SW 1271 (cell line): ENCODE measurements at regions not wholly inside any gene's neighbourhood (a gene's known extent, or its start where the extent isn't known, plus 50 kb on each side); places are given as distances from the start of the nearest gene placed in this dataset.
"Not testable (repeated sequence)": the region's sequence is repeated elsewhere in the genome, so short reads cannot be mapped to it uniquely, and the experiment has no call there.

Source experiments
- DNase-seq, 2 experiments: peaks; one replicate each; lab custom pipeline; 2025; lab: John Stamatoyannopoulos, UW

GRCh38 chr5:57887851-57888621 lies 405.4 kb upstream of the ACTBL2 start:
- DNase-seq = peak; percentile 36 to 75

- DNase-seq = no peak
Observed at GRCh38 chr5:57884346-57885102, 401.9 kb upstream of the ACTBL2 start.

- DNase-seq = no peak
Observed at GRCh38 chr5:57880216-57880615, 397.6 kb upstream of the ACTBL2 start.

GRCh38 chr5:57878301-57878722 lies 395.7 kb upstream of the ACTBL2 start:
- no peak for DNase-seq

GRCh38 chr5:57871496-57871895 lies 388.9 kb upstream of the ACTBL2 start:
- no peak for DNase-seq

GRCh38 chr5:57870267-57870666 lies 387.7 kb upstream of the ACTBL2 start:
- DNase-seq = not testable (repeated sequence)

GRCh38 chr5:57863661-57864060 lies 381.1 kb upstream of the ACTBL2 start:
- no peak for DNase-seq

GRCh38 chr5:57862942-57863341 lies 380.3 kb upstream of the ACTBL2 start:
- DNase-seq = no peak

GRCh38 chr5:57862471-57862911 lies 379.9 kb upstream of the ACTBL2 start:
- DNase-seq = no peak

- no peak for DNase-seq
Observed at GRCh38 chr5:57859626-57860025, 377.0 kb upstream of the ACTBL2 start.

- no peak for DNase-seq
Observed at GRCh38 chr5:57858905-57859304, 376.3 kb upstream of the ACTBL2 start.

GRCh38 chr5:57857696-57858095 lies 375.1 kb upstream of the ACTBL2 start:
- DNase-seq = no peak

GRCh38 chr5:57855831-57856230 lies 373.2 kb upstream of the ACTBL2 start:
- DNase-seq = no peak

GRCh38 chr5:57853929-57854697 lies 371.5 kb upstream of the ACTBL2 start:
- DNase-seq = no peak

GRCh38 chr5:57850109-57850508 lies 367.5 kb upstream of the ACTBL2 start:
- DNase-seq = no peak

- DNase-seq = no peak
Observed at GRCh38 chr5:57845025-57845424, 362.4 kb upstream of the ACTBL2 start.

- DNase-seq = no peak
Observed at GRCh38 chr5:57844410-57844809, 361.8 kb upstream of the ACTBL2 start.

- DNase-seq = no peak
Observed at GRCh38 chr5:57843059-57843367, 360.4 kb upstream of the ACTBL2 start.

- DNase-seq = peak in 1 of 2 experiments; percentile 67
Observed at GRCh38 chr5:57842364-57843058, 359.9 kb upstream of the ACTBL2 start.

- DNase-seq = peak; percentile 90 to 99
Observed at GRCh38 chr5:57841676-57842363, 359.2 kb upstream of the ACTBL2 start.

GRCh38 chr5:57839437-57840079 lies 356.9 kb upstream of the ACTBL2 start:
- DNase-seq = peak in 1 of 2 experiments; percentile 69
